C4-2B (cell line): ENCODE measurements at regions not wholly inside any gene's neighbourhood (a gene's known extent, or its start where the extent isn't known, plus 50 kb on each side); places are given as distances from the start of the nearest gene placed in this dataset.
A peak's percentile ranks its signal among the peaks of the same experiment; 100 is the strongest.

Experiments used
- CTCF ChIP-seq: fragments of 450-650 bp; conservative IDR thresholded peaks from 2 replicates; pipeline ENCODE4 v1.5.1; 2017; ENCODE audit warnings: mild to moderate bottlenecking
- ZFX ChIP-seq: fragments of 450-650 bp; IDR thresholded peaks from 2 replicates; pipeline ENCODE4 v1.6.1; 2017

- TF ChIP-seq CTCF = peak; percentile 88
- no peak for TF ChIP-seq ZFX
Observed at GRCh38 chr21:21921410-21922232, 923.4 kb downstream of the NCAM2 start.
